ENCODE measurements at regions not wholly inside any gene's neighbourhood (a gene's known extent, or its start where the extent isn't known, plus 50 kb on each side); places are given as distances from the start of the nearest gene placed in this dataset.
"Not testable (repeated sequence)": the region's sequence is repeated elsewhere in the genome, so short reads cannot be mapped to it uniquely, and the experiment has no call there.

DNA sequence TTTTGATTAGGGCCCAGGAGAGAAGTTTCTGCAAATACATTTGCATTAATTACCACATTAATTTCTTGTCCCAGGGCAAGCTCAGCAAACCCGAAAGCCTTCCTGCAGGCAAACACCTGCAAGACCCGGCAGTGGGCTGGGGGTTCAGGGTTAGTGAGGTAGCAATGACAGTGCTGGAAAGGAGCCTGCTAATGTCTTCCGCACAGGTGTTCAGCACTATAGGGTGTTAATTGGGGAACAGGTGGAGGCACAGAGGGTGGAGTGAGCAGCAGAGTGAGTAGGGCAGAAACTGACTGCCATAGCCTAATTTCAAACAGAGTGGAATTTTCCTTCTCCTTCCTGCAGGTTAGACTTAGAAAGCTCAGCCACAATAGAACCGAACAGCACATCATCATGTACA lies 50.9 kb upstream of the UBASH3B start:
- DNase-seq, result no peak

DNA sequence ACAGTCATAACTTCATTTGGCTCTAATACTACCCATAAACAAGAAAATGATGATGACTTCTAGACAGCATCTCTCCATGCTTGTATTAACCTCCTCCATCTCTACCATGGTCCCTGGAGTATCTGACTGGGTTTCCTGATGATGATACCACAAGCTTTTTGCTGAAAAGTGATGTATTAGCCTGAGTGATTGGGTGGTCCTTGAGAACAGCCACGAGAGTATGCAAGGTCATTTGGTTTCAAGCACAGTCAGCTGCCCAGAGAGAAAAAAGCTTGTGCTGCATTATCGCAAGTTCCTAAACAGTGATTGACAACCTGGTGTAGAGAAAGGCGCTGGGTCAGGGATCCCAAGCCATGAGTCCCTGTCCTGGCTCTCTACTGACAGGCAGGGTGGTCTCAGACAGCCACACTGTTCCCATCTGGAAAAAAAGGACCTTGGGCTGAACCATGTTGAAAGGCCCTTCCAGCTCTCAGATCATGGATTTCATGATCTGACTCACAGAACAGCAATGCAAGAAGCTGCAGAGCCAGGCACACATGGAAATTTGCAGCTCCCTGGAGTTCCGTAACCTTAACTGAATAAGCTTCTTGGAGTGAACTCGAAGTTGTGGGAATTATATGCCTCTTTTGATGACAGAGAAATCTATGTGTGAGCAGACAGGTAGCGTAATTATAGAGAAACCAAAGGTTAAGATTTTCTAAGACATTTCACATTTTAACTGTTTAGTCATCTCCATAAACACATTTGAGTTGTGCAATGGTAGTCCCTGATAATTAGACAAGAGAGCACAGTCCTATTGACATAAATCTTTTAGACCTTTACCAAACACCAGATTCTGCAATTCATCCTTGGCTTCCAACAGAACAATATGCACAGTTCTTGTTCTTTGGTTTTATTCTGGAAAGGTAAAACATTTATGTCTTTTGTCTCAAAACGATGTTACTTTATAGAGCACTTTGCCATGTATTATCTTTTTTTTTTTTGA lies 54.1 kb upstream of the UBASH3B start:
- DNase-seq, result no peak

DNA sequence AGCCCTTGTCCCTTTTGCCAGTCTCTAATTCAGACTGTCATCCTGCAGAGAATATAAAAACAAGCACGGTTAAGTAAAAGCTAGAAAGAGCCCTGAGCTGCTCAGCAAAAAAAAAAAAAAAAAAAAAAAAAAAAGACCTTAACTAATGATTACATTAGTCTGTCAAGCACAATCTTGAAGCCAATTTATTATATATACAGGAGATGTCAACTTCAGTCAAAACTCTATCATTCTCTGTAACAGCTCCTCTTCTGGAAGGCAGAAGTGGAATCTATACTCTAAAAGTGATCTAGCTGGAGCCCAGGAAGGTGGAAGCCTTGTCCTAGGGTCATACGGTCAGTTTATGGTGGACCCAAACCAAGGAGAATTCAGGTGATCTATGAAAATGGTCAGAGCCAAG lies 55.2 kb upstream of the UBASH3B start:
- no peak for DNase-seq

DNA sequence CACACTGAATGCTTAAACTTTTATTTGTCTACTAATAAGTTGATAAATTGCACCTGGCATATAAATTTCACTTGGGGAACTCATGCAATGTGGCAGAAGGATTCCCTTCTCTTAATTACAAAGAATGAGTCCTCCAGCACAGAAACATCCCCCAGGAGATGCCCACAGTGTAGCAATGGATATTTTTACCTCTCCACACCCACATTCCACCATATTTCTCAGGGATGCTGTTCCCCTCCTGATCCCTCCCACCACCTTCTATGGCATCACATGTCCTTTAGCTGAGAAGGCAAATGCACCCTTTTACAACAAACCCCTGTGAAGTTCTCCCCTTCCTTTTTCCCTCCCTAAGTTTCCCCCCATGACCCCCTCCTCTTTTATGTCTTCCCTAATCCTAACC lies 56.1 kb upstream of the UBASH3B start:
- no peak for DNase-seq

DNA sequence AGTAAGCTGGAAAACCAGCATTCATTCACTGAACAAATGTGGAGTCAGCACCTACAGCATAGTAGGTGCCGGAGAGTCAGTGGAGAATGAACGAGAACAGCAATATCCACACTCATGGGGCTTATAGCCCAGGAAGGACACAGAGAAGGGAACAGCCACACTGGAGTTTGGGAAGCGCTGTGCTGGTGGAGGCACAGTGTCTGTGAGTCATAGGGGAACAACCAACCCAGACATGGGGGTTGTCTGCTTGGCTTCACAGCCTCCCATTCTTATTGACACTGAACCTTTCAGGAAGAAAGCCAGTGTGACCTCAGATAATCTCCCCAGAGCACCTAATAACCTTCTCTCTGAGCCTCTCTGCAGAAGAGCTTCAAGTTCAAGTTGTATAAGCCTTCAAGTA lies 56.6 kb upstream of the UBASH3B start:
- no peak for DNase-seq

DNA sequence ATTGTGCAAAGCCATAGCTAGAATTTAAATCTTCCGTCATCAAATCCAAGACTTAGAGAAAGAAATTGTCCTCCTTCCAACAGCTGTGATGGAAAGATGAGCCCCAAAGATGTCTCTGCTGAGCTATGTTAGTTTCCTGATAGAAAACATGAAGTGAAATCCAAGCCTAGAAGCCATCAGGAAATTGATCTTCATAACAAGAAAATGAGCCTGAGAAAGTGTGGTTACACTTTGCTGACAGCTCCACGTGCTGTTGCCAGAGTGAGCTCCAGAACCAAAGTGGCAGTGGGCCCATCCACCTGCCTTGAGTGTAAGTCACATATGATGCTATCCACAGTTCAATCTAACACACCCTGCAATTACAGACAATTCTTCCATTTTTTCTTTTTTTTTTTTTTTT lies 58.0 kb upstream of the UBASH3B start:
- no peak for DNase-seq

DNA sequence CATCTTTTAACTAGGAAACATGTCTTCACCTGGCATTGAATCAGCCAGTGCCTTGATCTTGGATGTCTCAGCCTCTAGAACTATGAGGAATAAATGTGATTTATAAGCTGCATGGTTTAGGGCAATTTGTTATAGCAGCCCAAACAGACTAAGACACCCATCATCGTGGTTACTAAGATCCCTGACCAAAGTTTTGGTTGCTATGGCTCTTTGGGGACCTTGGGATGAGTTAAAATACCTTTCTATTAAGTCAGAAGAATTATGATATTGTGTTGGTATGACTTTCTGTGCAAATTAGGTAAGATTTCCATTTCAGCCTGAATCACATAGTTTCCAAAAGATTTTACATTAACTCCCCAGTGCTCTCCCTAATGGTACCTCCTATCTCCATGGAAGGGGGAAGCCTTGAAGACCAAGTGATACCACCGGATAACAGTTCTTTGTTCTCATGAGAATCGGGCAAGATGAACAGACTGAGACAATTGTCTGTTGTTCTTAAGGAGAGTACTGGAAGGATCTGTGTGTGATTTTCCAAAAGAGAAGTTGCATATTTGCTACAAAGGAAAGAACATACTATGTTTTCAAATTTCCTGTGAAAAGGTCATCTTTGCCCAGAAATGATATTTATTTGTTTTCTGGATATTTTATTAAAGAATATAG lies 60.4 kb upstream of the UBASH3B start:
- no peak for DNase-seq

DNA sequence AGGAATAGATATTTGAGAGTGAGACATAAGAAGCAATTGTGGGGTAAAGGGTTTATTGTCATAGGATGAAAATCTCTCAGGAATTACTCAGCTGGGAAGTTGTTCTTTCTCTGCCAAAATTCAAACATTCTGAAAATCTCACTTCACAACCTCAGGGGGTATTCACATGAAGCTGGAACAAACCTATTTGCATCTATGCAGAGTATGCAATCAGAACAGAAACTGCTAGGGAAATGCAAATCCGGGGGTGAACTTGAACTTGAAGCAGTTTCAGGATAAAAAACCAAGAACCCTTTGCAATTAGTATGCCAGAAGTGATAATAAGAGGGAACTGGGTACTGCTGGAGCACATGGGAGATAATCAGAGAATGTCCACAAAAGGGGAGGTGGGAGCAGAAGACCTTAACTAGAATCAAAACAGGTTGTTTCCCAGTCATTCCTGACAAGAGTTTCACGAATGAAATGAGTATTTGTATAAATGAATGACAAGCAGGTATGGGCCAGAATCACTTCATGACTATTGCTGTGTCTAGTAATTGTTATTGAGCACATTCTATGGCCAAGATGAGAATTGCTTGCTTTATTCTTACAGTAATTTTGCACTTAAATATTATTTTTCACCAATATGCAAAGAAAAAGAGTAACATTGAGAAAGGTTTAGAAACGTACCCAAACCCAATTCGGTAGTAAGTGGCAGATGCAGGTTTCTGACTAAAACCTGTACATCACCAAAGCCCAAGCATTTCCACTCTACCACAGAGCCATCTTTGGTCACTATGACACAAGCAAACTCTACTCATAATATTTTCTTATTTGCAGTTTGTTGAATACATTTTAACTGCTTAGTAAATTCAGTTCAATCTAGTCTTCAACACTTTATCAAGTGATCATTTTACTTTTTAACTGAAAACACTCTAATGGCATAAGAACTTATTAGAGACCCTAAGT lies 61.8 kb upstream of the UBASH3B start:
- no peak for DNase-seq

DNA sequence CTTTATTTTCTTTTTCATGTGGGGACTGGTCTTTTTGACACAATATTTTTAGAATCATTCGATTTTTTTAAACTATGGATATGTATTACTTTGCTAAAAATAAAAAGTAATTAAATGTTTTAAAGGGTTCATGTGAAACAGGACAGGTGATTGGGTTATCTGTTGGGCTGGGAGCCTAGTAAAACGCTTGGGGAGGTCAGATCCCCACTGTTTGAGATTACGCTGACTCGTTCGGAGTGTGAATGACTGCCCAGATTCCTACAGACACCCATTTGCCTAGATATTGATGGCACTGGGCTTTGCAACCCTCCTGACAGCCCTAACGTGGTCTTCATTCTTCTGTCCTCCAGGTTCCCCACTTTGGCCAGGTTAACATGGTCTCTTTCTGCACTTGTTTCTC lies 62.9 kb upstream of the UBASH3B start:
- no peak for DNase-seq

DNA sequence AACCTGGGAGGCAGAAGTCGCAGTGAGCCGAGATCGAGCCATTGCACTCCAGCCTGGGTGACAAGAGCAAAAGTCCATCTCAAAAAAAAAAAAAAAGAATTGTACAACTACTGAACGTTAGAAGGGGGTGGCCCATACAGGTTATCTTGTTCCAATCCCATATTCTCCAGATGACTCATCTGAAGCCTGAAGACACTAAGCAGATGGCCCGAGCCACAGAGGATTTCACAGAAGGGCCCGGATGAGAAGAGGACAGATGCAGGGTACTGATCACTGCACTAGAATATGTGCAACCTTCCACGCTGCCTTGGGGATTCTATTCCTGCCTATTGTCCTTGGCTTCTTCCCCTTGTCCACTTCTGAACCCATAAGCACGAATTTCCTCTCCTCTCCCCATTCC lies 70.9 kb upstream of the UBASH3B start:
- no peak for DNase-seq

DNA sequence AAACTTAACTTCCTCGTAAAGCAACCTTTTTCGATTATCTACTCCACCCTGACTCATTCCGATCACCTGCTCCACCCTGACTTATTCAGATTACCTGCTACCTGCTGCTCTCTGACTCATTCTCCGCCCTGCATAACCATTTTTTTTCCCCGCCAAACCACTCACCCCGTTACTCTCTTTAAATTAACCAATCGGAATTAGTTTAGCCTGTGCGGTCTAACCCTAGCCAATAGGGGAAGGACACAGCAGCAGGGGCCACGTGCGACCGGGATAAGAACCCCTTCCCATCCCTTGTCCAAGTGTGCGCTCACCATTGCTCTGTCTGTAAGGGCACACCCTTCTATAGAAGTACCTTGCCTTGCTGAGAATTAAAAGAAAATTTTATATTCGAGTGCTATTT lies 75.5 kb upstream of the UBASH3B start:
- DNase-seq, result not testable (repeated sequence)

DNA sequence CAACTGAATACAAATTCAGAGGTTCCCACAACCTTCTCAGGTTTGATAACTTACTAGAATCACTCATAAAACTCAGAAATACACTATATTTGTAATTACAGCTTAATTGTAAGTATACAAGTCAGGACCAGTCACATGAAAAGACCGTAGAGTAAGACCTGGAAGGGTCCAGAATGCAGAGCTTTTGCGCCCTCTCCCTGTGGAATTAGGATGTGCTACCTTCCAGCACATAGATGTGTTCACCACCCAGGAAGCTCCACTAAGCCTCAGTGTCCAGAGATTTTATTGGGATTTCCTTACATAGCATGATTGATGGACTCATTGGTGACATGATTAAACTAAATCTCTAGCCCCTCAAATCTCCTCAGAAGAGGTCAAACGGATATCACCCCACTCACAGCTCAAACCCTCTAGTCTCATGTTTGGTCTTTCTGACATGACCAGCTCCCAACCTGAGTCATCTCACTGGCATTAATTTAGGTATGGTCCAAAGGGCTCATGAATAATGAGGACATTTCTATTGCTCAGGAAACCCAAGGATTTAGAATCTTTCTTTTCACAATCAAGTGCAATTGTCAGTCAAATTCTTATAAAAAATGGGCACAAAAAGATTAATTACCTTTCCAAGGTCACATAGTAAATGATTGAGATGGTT lies 77.2 kb upstream of the UBASH3B start:
- no peak for DNase-seq

DNA sequence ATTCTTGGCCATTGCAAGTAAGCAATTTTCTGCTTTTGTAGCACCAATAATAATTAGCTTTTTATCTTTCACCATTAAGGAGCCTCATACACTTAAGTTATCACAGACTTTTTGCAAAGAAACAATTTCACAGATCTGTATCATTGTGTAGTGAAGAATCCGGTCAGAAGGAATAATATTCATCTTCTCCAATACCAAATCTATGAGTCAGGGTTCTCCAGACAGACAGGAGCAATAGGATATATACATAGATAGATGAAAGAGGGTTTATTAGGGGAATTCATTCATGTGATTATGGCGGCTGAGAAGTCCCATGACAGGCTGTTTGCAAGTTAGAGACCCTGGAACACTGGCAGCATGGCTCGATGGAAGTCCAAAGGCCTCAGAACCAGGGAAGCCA lies 82.9 kb upstream of the UBASH3B start:
- no peak for DNase-seq

DNA sequence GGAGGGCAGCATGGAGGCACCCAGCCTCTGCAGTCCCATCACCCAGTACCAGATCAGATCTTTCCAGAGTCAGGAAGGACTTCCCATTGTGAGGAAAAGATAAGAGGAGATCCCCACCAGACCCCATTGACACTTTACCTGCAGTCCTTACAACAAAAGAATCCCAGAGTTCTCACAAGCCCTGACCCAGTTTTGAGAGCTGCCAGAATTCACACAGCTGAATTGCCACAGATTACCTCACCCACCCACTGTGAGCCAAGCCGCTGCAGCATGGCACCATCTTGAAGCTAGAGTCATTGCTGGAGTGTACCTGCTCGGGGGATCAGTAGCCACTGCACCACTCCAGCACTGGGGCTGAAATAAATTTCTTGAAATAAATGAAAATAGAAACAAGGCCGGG lies 91.8 kb upstream of the UBASH3B start:
- no peak for DNase-seq

DNA sequence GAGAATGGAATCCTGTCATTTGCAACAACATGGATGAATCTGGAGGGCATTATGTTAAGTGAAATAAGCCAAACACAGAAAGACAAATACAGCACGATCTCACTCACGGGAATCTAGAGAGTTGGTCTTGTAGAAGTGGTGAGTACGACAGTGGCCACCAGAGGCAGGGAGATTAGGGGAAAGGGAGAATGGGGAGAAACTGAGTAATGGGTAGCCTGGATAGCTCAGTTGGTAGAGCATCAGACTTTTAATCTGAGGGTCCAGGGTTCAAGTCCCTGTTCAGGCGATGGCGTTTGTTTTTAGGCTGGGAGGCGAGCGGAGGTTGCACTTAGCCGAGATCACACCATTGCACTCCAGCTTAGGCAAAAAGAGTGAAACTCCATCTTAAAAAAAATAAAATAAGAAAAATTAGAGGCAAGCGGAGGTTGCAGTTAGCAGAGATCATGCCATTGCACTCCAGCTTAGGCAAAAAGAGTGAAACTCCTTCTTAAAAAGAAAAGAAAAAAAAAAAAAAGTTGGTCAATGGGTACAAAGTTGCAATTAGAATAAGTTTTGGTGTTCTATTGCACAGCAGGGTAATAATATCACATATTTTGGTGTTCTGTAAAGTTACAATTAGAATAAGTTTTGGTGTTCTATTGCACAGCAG lies 95.7 kb upstream of the UBASH3B start:
- no peak for DNase-seq

DNA sequence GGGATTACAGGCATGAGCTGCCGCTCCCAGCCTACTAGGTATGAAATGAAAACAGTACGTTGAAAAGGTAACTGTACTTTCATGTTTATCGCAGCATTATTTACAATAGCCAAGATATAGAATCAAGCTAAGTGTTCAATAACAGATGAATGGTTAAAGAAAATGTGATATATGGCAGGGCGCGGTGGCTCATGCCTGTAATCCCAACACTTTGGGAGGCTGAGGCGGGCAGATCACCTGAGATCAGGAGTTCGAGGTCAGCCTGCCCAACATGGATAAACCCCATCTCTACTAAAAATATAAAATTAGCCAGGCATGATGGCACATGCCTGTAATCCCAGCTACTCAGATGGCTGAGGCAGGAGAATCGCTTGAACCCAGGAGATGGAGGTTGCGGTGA lies 96.3 kb upstream of the UBASH3B start:
- not testable (repeated sequence) for DNase-seq

DNA sequence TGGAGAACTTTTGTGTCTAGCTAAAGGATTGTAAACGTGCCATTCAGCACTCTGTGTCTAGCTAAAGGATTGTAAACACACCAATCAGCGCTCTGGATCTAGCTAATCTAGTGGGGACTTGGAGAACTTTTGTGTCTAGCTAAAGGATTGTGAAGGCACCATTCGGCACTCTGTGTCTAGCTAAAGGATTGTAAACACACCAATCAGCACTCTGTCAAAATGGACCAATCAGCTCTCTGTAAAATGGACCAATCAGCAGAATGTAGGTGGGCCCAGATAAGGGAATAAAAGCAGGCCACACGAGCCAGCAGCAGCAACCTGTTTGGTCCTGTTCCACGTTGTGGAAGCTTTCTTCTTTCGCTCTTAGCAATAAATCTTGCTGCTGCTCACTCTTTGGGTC lies 98.4 kb upstream of the UBASH3B start:
- not testable (repeated sequence) for DNase-seq

DNA sequence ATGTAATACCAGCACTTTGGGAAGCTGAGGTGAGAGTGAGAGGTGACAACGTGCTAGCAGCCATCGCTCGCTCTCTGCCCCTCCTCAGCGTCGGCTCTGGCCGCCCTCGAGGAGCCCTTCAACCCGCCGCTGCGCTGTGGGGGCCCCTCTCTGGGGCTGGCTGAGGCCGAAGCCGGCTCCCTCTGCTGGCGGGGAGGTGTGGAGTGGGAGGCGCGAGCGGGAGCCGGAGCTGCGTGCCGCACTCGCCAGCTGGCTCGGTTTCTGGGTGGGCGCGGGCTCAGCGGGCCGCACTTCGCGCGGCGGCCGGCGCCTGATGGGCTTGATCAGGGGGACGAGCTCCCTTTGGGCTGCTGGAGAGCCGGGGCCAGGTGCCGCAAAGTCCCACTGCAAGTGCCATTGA lies 98.9 kb upstream of the UBASH3B start:
- DNase-seq, result no peak

DNA sequence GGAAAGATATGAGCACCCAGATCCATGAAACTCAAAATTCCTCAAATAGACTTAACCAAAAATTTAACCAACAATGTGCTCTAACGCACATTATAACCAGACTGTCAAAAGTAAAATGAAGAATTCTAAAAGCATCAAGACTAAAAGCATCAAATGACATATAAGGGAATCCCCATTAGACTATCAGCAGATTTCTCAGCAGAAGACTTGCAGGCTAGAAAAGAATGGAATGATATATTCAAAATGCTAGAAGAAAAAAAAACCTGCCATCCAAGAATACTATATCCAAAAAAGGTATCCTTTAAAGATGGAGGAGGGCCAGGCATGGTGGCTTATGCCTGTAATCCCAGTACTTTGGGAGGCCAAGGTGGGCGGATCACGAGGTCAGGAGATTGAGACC lies 117.5 kb upstream of the UBASH3B start:
- DNase-seq, result no peak

DNA sequence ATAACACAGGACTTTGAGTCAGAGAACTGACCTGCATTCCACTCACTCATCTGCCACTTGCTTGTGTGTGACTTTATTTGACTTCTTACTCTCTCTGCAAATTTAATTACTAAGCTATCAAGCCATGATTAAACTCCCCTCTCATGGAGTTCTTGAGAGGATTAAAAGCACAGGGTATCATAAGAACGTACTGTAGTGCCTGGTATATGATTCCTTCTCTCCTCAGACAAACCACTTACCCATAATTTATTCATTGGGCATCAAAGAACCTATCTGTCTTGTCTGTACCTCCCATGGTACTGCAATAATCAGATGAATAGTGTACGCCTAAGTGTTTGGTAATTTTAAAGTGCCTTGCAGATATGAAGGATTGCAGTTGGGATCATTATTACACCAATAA lies 130.6 kb upstream of the UBASH3B start:
- DNase-seq, result no peak

DNA sequence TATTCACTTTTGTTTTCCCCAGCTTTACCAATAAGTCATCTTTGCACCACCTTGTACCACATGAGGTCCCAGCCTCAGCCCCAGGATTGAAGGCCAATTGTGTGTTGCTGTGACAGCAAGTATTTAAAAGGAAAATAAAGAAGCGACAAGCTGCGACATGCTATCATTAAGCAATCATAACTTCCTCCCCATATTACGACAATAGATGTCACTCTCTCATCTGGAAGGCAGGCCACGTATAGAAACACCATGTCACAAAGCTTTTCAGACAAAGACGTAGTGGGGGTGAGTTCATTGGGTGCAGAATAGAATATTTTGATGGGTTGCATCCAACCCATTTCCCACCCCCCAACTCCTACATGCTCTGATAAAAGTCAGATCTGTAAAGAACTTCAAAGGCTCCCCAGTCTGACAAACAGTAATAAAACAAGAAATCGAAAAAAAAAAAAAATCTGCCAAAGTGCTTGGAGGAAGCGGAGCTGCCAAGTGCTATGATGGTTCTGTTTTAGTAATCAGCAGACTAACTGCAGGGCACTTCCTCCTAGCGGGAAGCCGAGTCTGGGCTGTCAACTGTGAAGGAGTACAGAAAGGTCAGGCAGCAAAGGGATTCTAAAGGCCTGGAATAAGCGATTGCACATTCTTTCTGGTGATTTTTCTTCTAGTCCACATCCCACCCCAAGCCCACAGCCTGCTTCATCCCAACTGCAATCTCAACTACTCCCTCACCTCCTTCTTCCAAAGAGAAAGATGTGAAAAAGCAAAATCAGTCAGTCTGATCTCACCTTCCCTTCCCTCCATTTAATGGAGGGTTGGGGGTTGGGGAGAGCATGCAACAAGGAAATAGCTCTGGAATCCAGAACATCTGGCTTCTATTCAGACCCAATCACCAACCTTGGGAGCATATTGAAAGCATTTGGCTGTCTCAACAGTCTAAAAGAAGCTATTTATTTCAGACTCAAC lies 131.4 kb upstream of the UBASH3B start:
- peak; percentile 70 for DNase-seq
